Activated T-cell treated with anti-CD3 and anti-CD28 coated beads, Interleukin-2, amount 50 U/mL, for 4 hours (primary cell): ENCODE measurements at regions not wholly inside any gene's neighbourhood (a gene's known extent, or its start where the extent isn't known, plus 50 kb on each side); places are given as distances from the start of the nearest gene placed in this dataset.

ENCODE experiments used
- ATAC-seq, 2 donors: fragments of 200-7000 bp; cut with Tn5 transposase; one replicate each; pipeline ENCODE4 v1.10.0; 2021
- DNase-seq: peaks from one replicate; pipeline ENCODE4 v3.0.0-alpha.2; 2020
- H3K27me3 Mint-ChIP-seq: one replicate; pipeline ENCODE4 v1.8.0; 2021; ENCODE audit warnings: low read depth, mixed read lengths
- H3K36me3 Mint-ChIP-seq: one replicate; pipeline ENCODE4 v1.8.0; 2022; ENCODE audit warnings: mixed read lengths; ENCODE audit not compliant: insufficient read depth
- H3K4me1 Mint-ChIP-seq: one replicate; pipeline ENCODE4 v1.8.0; 2021; ENCODE audit warnings: low read depth, mixed read lengths
- H3K4me3 Mint-ChIP-seq: one replicate; pipeline ENCODE4 v1.8.0; 2021; ENCODE audit warnings: mild to moderate bottlenecking, moderate library complexity, mixed read lengths
- H3K9me3 Mint-ChIP-seq: one replicate; pipeline ENCODE4 v1.8.0; 2021; ENCODE audit warnings: mixed read lengths

GRCh38 chr3:89057398-89057797, 50.0 kb upstream of the EPHA3 start:
- DNase-seq (no peak), ATAC-seq (no peak)
- no peaks in the 10 kb centered on the region for H3K27me3 Mint-ChIP-seq
- H3K4me1 Mint-ChIP-seq = no peaks in the 10 kb centered on the region
- no peaks in the 10 kb centered on the region for H3K36me3 Mint-ChIP-seq
- no peaks in the 10 kb centered on the region for H3K9me3 Mint-ChIP-seq
- H3K4me3 Mint-ChIP-seq = no peak overlapping the region
